Cardiac fibroblast (primary cell): ENCODE measurements at regions not wholly inside any gene's neighbourhood (a gene's known extent, or its start where the extent isn't known, plus 50 kb on each side); places are given as distances from the start of the nearest gene placed in this dataset.
"Not testable (repeated sequence)": the region's sequence is repeated elsewhere in the genome, so short reads cannot be mapped to it uniquely, and the experiment has no call there.

Experiments
- DNase-seq, 2 donors: peaks; one replicate each; pipeline versions ENCODE4 v3.0.0 to v3.0.0-alpha.2; 2010; ENCODE audit warnings: low read depth in 2 of 2
- H3K4me3 ChIP-seq, 2 donors: replicated peaks in 1 of 2; 1 replicate in 1 of 2; 2 replicates in 1 of 2; pipeline ENCODE4 v1.5.1; 2011; ENCODE audit warnings: low read depth in 2 of 2, low read length in 2 of 2, mild to moderate bottlenecking in 2 of 2, moderate library complexity in 1 of 2
- TF ChIP-seq, protein P1 (sequence below): IDR thresholded peaks from one replicate; pipeline ENCODE4 v1.5.1; 2011; ENCODE audit warnings: low read depth, mild to moderate bottlenecking, low read length, inconsistent platforms

DNA sequence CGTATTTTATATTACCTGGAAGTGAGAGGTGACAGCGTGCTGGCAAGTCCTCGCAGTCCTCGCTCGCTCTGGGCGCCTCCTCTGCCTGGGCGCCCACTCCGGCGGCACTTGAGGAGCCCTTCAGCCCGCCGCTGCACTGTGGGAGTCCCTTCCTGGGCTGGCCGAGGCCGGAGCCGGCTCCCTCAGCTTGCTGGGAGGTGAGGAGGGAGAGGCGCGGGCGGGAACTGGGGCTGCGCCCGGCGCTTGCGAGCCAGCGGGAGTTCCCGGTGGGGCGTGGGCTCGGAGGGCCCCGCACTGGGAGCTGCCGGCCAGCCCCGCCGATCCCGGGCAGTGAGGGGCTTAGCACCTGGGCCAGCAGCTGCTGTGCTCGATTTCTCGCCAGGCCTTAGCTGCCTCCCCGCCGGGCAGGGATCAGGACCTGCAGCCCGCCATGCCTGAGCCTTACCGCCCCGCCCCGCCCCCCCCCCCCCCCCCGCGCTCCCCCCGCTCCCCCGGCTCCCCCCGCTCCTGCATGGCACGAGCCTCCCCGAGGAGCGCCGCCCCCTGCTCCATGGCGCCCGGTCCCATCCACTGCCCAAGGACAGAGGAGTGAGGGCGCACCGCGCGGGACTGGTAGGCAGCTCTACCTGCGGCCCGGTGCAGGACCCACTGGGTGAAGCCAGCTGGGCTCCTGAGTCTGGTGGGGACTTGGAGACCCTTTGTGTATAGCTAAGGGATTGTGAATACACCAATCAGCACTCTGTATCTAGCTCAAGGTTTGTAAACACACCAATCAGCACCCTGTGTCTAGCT, 298.9 kb upstream of the MAGEB16 start:
- TF ChIP-seq, protein P1, sequence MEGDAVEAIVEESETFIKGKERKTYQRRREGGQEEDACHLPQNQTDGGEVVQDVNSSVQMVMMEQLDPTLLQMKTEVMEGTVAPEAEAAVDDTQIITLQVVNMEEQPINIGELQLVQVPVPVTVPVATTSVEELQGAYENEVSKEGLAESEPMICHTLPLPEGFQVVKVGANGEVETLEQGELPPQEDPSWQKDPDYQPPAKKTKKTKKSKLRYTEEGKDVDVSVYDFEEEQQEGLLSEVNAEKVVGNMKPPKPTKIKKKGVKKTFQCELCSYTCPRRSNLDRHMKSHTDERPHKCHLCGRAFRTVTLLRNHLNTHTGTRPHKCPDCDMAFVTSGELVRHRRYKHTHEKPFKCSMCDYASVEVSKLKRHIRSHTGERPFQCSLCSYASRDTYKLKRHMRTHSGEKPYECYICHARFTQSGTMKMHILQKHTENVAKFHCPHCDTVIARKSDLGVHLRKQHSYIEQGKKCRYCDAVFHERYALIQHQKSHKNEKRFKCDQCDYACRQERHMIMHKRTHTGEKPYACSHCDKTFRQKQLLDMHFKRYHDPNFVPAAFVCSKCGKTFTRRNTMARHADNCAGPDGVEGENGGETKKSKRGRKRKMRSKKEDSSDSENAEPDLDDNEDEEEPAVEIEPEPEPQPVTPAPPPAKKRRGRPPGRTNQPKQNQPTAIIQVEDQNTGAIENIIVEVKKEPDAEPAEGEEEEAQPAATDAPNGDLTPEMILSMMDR = no peak
- H3K4me3 ChIP-seq = no peak overlapping the region
- DNase-seq = no peak

DNA sequence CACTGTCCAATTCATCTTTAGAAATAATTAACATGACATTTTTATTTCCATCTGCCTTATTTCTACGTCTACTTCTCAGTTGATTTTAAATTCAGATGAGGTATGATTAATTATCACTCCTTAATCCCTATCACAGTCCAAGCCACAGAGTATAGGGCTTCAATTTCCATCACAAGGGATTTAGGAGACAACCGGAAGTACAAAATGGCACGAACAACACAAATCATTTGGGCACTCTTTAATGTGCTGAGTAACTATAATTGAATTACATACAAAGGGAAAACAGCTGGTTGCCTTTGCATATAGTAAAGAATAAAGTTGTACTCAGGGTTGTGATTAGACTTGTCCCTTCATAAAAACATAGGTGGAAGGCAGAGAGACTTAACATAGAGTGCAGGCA, 290.4 kb upstream of the MAGEB16 start:
- no peak for DNase-seq
- TF ChIP-seq, protein P1 = no peak
- H3K4me3 ChIP-seq = no peak overlapping the region

DNA sequence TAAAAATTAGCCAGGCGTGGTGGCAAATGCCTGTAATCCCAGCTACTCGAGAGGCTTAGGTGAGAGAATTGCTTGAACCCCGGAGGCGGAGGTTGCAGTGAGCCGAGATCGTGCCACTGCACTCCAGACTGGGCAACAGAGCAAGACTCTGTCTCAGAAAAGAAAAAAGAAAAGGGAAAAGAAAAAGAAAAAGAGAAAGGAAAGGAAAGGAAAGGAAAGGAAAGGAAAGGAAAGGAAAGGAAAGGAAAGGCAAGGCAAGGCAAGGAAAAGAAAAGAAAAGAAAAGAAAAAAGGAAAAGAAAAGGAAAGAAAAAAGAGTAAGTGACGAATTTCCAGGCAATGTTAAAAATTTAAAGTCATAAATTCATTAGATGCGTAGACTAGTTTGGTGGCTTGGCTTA, 250.1 kb upstream of the MAGEB16 start:
- H3K4me3 ChIP-seq, DNase-seq: not testable (repeated sequence)

DNA sequence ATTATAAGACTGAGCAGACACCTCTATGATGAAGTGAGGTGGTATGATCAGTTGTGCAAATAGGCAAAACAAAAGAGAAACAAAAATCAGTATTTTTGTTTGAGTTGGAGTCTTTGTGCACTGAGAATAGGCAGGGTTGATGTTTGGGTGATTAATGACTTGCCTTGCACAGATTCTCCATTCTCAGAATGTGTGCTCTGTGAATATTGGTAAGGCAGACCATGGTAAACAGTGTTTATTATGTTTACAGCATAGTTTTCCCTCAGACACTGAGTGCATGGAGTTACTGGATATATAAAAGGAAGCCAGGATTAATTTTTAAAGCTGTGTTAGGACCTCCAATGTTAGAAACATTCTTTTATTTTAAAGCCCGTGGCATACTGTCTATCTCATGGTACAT, 240.2 kb upstream of the MAGEB16 start:
- no peak for DNase-seq
- TF ChIP-seq, protein P1 = no peak
- H3K4me3 ChIP-seq = no peak overlapping the region

DNA sequence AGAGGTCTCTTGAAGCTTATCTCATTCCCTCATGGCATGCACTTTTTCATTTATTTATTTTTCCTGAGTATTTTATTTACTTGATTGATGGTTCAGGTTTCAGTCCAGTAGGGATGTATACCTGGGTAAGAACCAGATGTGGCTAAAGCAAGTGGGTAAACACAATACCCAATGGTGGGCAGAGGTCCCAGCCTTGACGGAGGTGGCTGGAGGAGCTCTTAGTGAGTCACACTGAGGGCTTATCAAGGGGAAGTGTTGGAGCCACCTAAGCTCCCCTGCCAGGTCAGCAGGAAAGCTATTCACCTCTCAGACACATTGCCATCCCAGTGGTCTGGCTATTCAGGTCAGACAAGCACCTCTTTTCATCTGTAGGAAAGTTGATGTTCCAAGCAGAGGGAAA, 236.2 kb upstream of the MAGEB16 start:
- TF ChIP-seq, protein P1 = no peak
- DNase-seq = no peak
- no peak overlapping the region for H3K4me3 ChIP-seq

DNA sequence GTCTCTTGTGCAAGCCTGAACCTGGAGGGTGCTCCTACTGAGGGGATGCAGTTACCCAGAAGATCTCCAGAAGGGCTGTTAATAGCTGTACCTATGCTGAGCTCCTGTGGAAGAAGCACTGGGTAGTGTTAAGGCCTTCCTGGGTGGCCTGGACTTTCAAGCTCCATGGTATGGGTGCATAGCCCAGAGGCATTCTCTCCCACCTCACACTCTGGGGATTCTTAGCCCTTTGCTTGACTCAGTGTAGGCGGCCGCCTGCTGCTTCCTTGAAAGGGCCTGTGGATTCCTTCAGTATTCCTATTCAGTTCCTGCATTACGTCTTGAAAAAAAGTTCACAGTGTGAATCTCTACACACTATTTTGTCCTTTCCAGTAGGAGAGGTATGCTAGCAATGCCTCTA, 235.7 kb upstream of the MAGEB16 start:
- no peak for DNase-seq
- H3K4me3 ChIP-seq = no peak overlapping the region
- TF ChIP-seq, protein P1 = no peak

DNA sequence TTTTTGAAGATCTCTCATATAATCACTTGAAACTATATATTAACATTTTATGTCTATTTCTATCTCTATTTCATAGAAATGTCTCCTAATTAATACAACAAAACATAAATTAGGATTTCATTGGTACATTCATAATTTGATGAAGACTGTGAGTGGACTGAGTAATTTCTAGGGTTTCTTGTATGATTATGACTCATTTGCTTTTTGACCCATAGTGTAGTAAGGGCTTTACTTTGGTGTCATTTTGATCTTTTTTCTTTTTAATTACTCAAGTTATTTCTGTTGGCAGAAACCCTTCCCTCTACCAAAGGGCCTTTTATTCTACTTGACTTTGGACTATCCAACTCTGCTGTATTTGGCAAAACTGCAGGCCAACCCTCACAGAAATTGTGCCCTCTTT, 207.9 kb upstream of the MAGEB16 start:
- DNase-seq = no peak
- no peak overlapping the region for H3K4me3 ChIP-seq
- TF ChIP-seq, protein P1 = no peak

DNA sequence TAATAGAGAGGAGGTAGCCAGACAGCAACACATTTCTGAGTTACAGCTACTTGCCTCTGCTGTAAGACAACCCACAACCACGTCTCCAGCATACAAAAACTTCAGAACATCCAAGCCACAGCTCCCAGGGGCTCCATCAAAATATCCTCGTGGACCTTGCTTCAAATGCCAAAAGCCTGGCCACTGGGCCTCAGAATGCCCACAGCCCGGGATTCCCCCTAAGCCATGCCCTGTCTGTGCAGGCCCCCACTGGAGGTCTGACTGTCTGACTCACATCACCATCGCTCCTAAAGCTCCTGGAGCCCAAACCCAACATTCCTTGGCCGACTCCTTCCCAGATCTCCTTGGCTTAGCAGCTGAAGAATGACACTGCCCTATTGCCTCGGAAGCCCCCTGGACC, 186.6 kb upstream of the MAGEB16 start:
- DNase-seq, H3K4me3 ChIP-seq: not testable (repeated sequence)
